T-helper 1 cell treated with Interleukin-12 subunit alpha and Interleukin-12 subunit beta and Interleukin-4 antibody, amounts not matched to agents 30 ng/mL and 1 ng/mL, for 36 hours (primary cell): ENCODE measurements at regions not wholly inside any gene's neighbourhood (a gene's known extent, or its start where the extent isn't known, plus 50 kb on each side); places are given as distances from the start of the nearest gene placed in this dataset.

Experiments used
- intact Hi-C: fragments of 100-400 bp; cut with micrococcal nuclease; formaldehyde crosslinking; loops from one replicate; pipeline ENCODE4 v1.15.1; 2024

GRCh38 chr2:41750829-41751228 is 297.0 kb upstream of the PKDCC start:
- intact Hi-C loops, result no loop called here

DNA sequence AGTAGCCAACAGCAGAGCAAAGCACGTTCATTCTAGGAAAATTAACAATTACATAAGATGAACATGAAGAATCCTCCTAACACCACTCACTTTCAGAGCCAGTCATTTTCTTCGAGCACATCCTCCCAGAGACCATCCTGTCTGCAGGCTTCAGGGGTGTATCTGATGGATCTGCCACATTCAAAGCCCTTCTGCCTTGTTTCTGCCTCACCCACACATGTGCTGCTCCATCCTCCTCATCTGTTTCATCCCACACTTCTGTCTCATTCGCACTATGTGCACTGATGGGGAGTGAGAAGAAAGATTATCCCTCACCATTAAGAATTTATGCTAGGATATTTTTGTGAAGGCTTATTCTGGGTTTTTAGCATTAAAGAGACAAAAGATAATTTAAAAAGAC is 287.9 kb upstream of the PKDCC start:
- intact Hi-C loops, result no loop called here

- intact Hi-C loops, result no loop called here
Measured at GRCh38 chr2:41763141-41763540, 284.7 kb upstream of the PKDCC start.

DNA sequence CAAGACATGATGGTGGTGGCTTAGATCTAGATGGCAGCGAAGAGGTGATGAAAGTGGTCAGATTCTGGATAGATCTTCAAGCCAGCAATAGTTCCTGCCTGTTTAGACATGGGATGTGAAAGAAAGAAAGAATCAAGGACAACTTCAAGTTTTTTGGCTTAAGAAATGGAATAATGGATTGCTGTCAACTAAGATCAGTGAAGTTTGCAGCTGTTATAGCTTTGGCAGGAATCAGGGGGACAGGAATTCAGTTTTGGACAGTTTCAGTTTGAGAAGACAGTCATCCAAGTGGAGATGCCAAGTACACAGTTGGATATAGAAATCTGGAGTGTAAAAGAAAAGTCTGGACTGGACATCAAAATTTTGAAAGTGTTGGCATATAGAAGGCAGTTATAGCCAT is 283.7 kb upstream of the PKDCC start:
- intact Hi-C loops, result no loop called here

DNA sequence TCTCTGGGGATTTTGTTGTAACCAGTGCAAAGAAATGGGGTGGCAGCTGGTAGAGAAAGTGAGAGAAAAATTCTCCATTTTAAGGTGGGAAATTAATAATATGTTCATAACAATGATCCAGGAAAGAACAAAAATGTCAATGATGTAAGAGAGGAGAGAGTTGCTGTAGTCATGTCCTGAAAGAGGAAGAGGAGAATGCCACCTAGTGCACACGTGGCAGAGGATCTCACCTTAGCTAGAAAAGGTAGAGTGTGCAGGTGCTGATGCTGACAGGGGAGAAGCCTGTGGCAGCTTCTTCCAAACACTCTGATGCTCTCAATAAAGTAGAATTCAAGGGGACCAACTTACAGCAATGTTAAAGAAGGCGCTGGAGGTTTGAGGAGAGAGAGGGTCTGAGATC is 282.9 kb upstream of the PKDCC start:
- intact Hi-C loops, result no loop called here

GRCh38 chr2:41768310-41768709 is 279.5 kb upstream of the PKDCC start:
- intact Hi-C loops, result no loop called here

GRCh38 chr2:41771710-41772109 is 276.1 kb upstream of the PKDCC start:
- intact Hi-C loops, result no loop called here

GRCh38 chr2:41772697-41773096 is 275.1 kb upstream of the PKDCC start:
- intact Hi-C loops, result no loop called here

- intact Hi-C loops, result no loop called here
Measured at GRCh38 chr2:41774011-41774605, 273.7 kb upstream of the PKDCC start.

DNA sequence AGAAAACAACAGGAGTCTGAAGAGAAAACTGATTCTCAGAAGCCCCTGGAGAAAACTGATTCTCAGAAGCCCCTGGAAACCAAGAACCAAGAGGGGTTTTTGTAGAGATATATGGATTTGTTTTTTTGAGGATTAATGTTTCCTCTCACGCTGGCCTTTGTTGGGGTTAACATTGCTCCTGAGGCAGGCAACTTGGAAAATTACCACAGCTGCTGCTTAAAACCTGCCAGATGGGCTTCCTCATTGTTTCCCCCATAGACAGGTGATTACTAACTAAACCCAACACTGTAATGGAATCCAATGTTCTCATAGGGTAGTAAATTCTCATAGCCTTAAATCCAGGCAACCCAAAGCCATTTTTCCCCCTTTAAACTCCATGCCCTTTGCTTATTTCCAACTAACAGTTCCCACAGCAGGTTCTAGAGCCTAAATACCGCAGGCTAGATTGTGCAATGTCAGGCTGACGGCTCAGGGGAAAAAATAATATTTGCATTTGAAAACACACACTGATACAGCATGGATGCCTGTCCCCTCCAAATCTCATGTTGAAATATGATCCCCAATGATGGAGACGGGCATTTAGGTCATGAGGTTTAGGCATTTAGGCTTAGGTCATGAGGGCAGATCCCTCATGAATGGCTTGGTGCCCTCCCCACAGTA is 272.3 kb upstream of the PKDCC start:
- intact Hi-C loops, result no loop called here

DNA sequence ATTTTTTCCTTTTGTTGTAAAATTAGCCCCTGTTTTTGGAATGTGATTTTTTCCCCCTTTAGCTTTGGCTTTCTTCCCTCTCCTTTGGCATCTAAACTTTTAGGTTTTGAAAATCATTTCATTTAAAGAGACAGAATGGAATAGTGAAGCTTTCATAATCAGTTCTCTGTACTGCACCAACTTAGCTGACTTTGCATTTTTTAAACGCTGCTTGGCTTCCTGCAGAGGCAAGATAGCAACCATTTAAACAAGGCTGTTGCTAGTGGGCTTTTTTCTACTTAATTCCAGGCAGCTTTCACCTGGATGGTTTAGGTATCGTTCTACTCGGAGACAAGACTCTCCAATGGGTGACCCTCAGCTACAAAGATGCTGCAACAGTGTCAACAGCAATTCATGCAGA is 267.9 kb upstream of the PKDCC start:
- intact Hi-C loops, result loop anchor here (5.0 to 10.0 kb wide), 2 partner anchors 1225 to 1333 kb away; no protein-coding TSS in a partner anchor

GRCh38 chr2:41782306-41783158 is 265.3 kb upstream of the PKDCC start:
- intact Hi-C loops, result loop anchor here (1.0 to 10.0 kb wide), 5 partner anchors 368 to 1869 kb away; no protein-coding TSS in a partner anchor

DNA sequence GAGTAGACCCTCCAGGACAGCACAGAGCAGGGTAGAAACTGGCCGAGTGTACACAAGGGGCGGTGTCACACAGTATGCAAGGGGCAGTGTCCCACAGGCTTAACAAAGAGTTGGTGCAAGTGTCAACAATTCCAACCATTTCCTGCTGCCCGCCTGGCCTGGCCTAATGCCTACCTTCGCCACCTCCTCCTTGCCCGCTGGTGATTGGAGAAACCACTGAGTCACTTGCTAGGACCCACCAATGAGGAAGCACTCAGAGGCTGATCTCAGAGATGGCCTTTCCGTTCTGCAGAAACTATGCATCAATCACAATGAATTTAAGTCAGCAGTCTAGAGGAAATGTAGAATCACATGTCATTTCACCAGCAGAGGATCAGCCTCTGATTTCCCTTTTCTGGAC is 263.3 kb upstream of the PKDCC start:
- intact Hi-C loops, result loop anchor here (5.0 to 10.0 kb wide), 2 partner anchors 1230 to 1337 kb away; no protein-coding TSS in a partner anchor

- intact Hi-C loops, result loop anchor here (10.0 kb wide), 1 partner anchor 1231 kb away; no protein-coding TSS in a partner anchor
Measured at GRCh38 chr2:41785251-41786022, 262.4 kb upstream of the PKDCC start.

DNA sequence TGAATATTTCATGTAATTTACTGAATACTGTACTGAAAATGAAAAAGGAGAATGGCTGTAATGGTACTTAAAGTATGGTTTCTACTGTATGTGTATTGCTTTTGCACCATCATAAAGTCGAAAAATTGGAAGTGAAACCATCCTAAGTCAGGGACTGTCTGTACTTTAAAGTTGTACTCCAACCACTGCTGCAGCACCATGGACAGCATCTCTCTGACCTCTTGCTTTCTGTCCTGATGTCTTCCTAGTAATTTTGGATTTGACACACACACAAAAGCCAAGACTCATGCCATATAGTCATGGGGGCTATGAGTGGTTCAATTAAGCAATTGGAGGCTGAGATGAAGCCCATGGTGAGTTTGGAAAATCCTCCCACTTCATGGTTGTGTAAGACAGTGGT is 256.3 kb upstream of the PKDCC start:
- intact Hi-C loops, result no loop called here

DNA sequence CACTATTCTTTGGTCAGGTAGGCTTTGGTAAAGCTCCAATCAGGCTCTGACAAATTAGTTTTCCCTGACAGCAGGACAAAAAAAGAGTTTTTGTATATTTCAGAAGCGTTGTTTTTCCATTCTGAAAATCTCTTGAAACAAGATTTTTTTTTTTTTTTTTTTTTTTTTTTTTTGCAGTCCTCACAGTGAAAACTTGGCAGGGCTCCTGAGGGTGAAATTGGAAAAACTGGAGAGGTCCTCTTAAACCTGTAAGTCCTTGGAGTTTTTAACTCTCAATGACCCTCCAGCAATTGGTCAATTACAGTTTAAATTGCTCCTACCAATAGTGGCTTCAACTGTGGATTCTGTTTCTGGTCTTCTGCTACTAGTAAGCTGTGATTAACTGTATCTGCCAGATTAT is 244.5 kb upstream of the PKDCC start:
- intact Hi-C loops, result no loop called here

GRCh38 chr2:41806286-41806685 is 241.5 kb upstream of the PKDCC start:
- intact Hi-C loops, result no loop called here

GRCh38 chr2:41821167-41821566 is 226.7 kb upstream of the PKDCC start:
- intact Hi-C loops, result no loop called here

DNA sequence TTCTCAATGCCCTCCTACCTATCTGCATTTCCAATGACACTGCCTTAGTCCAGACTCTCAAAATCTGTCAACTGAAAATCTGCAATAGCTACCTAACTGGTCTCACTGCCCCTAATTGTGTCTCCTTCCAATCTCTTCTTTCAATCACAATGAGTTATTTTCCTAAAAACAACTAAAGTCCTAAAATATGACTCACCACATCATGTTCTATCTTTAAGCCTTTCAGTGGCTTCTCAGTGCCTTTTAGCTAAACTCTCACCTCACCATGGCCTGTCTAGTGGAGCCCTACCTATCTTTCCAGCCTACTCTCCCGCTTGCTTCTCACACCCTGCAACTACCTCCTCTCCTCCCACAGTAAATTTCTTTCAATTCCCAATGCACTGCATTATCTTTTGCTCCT is 220.9 kb upstream of the PKDCC start:
- intact Hi-C loops, result no loop called here

DNA sequence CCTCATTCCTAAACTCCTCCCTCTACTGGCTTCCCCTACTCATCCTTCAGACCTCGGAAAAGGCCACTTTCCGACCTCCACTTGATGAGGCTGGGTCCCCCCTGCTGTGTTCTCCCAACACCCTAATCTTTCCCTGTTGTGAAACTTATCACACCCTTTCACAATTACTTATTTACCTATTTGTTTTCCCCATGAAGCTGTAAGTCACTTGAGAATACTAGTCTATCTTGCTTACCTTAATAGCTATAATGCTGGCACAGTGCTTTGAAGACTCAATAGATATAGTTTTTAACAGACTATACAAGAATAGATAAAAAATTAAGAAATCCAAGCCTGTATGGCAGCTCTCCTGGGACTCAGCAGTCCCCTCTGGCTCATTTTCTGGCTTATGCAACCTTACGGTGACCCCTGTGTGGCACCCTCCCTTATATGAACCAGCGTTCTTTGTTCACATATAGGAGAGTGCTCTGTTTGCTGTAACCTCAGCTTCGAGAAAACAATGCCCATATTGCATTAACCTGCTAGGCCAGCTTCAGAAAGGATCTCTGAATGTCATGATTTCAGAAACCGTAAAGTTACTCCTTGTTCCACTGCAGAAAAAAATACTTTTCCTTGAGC is 220.4 kb upstream of the PKDCC start:
- intact Hi-C loops, result no loop called here

- intact Hi-C loops, result no loop called here
Measured at GRCh38 chr2:41828052-41828643, 219.7 kb upstream of the PKDCC start.
